ENCODE measurements at regions not wholly inside any gene's neighbourhood (a gene's known extent, or its start where the extent isn't known, plus 50 kb on each side); places are given as distances from the start of the nearest gene placed in this dataset.

DNA sequence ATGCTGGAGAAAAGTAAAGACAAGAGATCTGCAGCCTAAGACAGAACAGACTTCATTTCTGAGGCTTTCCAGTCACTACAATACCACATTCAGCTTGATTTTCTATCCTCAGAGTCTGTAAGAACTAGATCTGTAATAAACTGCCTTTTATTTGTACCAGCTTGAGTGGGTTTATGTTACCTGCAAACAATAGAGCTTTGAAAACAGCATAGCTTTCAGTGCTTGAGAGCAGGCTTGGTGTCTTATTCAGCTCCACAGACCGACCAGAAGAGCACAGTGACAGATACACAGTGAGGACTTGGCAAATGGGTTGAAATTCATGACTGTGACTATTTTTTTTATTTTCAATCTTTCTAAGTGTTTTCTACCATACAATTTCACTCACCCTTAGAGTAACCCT, 207.8 kb upstream of the OTX2 start:
- DNase-seq (ENCODE audit: low read depth) = no peak
- TF ChIP-seq, protein P1, sequence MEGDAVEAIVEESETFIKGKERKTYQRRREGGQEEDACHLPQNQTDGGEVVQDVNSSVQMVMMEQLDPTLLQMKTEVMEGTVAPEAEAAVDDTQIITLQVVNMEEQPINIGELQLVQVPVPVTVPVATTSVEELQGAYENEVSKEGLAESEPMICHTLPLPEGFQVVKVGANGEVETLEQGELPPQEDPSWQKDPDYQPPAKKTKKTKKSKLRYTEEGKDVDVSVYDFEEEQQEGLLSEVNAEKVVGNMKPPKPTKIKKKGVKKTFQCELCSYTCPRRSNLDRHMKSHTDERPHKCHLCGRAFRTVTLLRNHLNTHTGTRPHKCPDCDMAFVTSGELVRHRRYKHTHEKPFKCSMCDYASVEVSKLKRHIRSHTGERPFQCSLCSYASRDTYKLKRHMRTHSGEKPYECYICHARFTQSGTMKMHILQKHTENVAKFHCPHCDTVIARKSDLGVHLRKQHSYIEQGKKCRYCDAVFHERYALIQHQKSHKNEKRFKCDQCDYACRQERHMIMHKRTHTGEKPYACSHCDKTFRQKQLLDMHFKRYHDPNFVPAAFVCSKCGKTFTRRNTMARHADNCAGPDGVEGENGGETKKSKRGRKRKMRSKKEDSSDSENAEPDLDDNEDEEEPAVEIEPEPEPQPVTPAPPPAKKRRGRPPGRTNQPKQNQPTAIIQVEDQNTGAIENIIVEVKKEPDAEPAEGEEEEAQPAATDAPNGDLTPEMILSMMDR (IDR thresholded peaks at IDR 0.05; ENCODE audit: insufficient read depth, low read depth, low read length, missing control alignments) = no peak
- H3K4me3 ChIP-seq (ENCODE audit: low read length) = no peak overlapping the region

DNA sequence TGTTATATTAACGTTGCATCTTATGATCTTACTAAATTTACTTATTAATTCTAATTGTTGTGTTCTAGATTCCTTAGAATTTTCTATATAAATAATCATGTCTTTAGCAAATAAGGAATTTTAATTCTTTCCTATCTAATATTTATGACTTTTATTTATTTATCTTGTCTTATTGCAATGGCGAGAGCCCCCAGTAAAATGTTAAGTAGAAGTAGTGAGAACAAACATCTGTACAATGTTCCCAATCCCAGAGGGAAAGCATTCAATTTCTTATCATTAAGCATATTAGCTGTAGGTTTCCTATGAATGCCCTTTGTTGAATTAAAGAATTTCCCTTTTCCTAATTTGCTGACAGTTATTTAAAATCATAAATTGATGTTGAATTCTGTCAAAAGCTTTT, 203.7 kb upstream of the OTX2 start:
- DNase-seq (ENCODE audit: low read depth) = no peak
- H3K4me3 ChIP-seq (ENCODE audit: low read length) = no peak overlapping the region
- TF ChIP-seq, protein P1 (IDR thresholded peaks at IDR 0.05; ENCODE audit: insufficient read depth, low read depth, low read length, missing control alignments) = no peak

DNA sequence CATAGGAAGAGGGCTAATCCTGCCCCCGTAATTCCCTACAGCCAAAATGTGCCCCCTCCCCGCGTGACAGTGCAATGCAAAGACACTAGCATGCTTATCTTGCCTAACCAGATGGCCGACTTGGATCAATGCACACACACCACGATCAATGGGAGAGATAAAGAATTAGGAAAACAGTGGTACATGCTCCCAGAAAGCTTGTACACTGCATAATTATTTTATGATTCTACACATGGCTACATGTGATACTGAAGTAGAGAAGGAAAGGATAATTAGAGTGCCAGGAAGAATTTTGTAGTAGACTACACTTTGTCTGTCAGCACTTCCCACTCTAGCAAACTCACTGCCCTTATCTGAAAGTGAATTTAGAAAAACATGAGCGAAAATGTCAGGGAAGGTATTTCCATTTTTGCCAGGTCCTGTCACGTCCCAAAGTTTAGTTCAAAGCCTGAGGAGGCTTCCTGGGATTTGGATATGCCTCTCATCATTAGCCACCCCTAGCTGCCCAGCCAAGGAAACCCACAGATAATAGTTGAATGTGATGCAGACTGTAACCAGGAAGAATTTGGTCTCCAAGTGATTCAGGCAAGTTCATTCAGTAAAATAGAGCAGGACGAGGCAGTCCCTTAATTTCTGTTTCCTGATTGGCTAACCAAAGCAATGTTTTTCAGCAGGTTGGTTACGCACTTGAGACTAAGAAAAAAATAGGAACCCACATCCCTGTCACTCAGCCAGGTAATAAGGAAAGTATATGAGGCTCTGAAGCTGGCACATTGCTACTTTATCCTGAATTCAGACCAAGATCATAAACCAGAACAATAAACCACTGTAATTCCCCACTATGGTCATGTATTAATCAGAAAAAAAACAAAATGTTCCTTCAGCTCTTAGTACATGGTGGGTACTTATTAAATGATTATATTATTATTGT, 199.6 kb upstream of the OTX2 start:
- TF ChIP-seq, protein P1 (IDR thresholded peaks at IDR 0.05; ENCODE audit: insufficient read depth, low read depth, low read length, missing control alignments) = no peak
- H3K4me3 ChIP-seq (ENCODE audit: low read length) = no peak overlapping the region
- peak; percentile 15 for DNase-seq (ENCODE audit: low read depth)

DNA sequence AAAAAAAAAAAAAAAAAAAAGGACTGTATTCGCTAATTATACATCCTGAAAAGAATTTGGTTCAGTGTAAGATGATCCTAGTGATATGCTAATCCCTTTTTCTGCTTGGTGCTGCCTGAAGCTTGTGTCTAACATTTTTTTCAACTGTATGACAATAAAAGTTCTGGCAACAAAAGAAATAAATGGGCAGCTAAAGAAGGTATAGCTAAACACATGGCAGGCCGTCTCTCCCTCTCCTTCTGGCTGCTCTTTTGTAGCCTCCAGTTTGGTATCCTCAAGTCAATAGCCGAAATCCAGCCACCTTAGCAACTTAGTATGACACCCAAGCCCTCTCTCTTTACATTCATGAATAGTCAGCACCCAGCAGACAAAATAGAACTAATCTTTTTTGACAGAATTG, 198.3 kb upstream of the OTX2 start:
- no peak for DNase-seq (ENCODE audit: low read depth)
- H3K4me3 ChIP-seq (ENCODE audit: low read length) = no peak overlapping the region
- TF ChIP-seq, protein P1 (IDR thresholded peaks at IDR 0.05; ENCODE audit: insufficient read depth, low read depth, low read length, missing control alignments) = no peak

DNA sequence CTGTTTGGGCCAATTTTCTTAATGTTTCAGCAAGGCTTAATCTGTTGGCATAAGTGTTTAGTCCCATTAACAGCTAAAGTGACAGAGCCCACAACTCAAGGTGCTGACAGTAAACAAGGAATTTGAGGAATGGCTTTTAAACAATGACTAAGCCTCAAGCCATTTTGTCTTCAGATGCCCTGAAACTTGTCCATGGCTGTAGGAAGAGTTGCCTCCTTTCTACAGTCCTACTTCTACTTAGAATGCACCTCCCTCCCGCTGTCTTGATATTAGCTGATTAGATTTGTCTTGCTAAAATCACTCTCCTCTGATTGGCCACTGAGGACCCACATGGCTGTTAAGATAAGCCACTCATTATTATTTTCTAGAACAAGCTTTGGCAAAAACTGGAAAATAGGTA, 188.4 kb upstream of the OTX2 start:
- no peak overlapping the region for H3K4me3 ChIP-seq (ENCODE audit: low read length)
- no peak for DNase-seq (ENCODE audit: low read depth)
- TF ChIP-seq, protein P1 (IDR thresholded peaks at IDR 0.05; ENCODE audit: insufficient read depth, low read depth, low read length, missing control alignments) = no peak

DNA sequence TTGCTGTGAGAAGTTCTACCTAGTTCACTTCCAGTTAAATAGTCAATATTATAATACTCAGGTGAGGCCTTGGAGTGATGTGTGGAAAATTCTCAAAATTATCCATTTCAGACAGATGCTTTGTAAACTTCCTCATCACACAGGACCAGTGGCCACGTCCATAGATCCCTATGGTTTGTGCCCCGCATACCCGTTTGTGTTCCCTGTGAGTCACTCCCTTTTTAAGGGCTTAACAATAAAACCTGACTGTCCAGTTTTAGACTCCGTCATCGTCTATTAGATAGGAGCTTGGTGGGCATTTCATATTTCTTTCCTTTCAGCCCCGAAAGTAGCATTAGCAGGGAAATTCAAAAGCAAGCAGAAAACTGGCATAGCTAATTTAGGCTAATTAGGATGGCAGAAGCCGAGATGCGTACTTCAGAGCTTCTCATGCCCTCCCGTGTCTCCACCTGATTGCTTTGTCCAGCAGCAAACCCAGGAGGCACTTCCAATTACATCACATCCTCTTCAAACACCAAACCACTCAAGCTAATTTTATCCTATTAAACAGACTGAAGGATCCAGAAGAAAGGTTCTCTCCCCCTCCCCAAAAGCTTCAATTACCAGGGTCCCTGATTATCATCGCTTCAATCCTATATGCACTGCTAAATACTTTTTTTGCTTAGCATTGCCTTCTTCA, 186.6 kb upstream of the OTX2 start:
- TF ChIP-seq, protein P1 (IDR thresholded peaks at IDR 0.05; ENCODE audit: insufficient read depth, low read depth, low read length, missing control alignments) = no peak
- peak; percentile 37 for DNase-seq (ENCODE audit: low read depth)
- no peak overlapping the region for H3K4me3 ChIP-seq (ENCODE audit: low read length)
